Muscle of arm (tissue), 1 donor: ENCODE measurements at regions not wholly inside any gene's neighbourhood (a gene's known extent, or its start where the extent isn't known, plus 50 kb on each side); places are given as distances from the start of the nearest gene placed in this dataset.

Source experiments
- DNase-seq: peaks from one replicate; pipeline ENCODE4 v3.0.0-alpha.2; 2013

DNA sequence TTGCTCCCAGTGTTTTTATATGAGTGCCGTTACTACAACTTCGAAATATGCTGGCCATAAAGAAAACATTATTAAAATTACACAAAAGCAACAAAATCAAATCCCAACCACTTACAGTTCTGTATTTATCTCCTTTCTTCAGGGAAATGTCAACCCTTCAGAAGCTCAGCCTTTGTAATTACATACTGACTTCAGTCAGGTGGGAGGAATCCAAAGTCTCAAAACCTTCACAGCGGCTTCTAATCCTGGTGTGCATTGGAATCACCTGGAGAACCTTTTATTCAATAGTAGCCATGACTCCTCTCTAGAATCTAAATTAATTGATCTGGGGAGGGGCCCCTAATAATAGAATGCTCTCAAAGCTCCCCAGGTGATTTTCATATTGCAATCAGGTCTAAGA is 463.7 kb upstream of the ARHGEF26 start:
- DNase-seq = no peak

DNA sequence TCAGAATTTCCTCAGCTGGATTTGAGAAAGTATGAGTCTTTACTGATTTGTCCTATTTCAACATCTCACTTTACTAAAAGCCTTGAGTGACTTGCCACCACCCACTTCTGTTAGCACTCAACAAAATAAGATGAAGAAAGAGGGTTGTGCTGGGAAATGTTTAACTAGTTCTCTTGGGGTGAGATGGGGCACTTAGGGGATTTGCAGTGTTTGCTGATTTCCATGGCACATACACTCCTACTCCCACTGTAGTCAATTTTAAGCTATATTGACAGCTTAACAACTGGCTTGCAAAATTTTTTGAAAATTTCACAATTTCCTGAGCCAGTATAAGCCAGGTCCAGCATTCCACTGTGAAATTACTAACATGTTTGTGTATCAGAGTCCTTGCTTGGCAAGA is 463.1 kb upstream of the ARHGEF26 start:
- no peak for DNase-seq

DNA sequence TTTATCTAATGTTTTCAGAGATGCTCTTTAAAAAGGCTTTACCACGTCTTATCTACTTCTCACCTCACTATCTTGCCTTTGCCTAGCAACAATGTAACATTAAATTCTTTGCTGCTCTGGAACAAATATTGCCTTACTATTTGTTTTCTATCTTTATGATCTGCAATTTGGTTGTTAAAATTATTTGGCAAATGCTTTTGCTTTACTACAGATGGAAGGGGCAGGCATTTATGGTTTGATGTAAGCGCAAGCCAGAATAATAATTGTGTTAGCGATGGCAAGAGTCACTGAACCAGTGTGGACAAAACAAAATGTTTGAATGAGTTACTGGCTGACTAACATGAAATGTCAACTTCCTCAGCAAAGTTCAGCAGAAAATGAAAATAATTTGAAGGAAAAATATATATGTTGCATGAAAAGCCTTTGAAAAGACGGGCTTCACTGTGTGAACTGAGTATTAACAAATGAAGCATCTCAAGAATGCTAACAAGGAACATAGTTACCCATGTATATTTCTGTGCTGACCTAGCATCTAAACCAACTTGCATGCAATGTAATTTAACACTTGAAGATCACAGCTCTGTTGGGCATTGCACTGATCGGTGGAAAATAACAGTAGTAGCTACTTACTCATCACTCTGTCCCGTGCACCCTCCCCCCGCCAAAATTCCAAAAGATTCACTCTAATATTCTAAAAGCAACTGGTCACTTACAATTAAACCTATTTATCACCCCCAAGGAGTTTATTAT is 454.0 kb upstream of the ARHGEF26 start:
- DNase-seq = no peak

DNA sequence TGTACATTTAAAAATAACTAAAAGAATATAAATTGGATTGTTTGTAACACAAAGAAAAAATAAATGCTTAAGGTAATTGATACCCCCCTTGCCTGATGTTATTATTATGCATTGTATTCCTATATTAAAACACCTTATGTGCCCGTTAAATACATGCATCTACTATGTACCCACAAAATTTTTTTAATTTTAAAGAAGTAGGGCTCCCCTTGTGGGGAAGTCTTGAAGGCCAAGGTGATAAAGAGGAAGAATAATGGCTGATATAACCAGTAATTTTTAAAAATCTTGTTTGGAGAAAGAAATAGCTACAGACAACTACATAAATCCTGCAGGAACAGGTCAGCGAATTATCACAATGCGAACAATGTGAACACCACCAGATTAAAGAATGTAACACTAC is 451.7 kb upstream of the ARHGEF26 start:
- no peak for DNase-seq

DNA sequence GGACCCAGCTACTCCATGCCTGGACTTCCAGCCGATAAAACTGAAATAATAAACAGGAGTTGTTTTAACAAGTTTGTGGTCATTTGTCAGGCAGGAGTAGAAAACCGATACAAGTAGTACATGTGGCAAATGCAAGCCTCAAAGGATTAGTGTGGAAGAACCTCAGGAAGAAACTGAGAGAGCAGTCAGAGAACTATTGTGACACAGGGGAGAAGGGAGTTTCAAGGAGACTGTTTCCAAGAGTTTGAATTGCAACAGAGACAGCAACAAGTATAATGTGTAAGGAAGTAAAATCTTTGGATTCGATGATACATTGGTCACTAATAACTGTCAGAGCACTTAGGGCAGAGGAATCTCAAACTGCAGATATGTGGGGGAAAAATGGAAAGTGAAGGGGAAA is 450.6 kb upstream of the ARHGEF26 start:
- DNase-seq = no peak

DNA sequence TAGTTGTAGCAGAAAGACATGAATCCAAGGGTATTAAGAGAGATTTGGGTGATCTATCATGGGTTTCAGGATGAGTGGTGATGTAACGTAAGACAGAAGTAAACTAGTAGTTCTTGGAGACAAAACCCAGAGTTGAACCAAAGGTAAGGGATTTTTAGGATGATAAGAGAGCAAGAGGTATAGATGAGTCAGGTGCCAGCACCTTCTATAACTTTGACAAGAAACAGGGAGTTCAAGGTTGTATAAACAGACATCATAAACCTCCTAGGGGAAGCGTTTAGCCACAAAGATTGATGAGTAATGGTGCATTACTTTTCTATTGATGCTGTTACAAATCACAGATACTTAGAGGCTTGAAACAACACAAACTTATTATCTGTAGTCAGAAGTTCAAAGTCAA is 447.3 kb upstream of the ARHGEF26 start:
- DNase-seq = no peak

DNA sequence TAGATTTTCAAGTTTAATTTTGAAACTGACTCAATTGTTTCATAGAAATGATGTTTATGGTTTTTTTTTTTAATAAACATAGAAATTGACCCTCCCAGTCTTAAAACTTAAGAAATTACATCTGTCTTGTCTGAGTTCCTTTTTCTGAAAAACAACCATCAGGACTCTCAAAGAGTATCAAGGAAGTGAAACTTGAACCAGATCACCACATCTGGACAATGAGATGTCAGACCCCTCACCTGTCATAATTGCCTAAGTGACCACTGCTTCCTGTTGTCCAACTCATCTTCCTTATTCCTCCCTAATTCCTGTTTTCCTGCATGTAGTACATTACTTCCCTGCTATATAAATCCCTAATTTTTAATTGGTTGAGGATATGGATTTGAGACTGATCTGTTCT is 441.5 kb upstream of the ARHGEF26 start:
- DNase-seq = no peak

DNA sequence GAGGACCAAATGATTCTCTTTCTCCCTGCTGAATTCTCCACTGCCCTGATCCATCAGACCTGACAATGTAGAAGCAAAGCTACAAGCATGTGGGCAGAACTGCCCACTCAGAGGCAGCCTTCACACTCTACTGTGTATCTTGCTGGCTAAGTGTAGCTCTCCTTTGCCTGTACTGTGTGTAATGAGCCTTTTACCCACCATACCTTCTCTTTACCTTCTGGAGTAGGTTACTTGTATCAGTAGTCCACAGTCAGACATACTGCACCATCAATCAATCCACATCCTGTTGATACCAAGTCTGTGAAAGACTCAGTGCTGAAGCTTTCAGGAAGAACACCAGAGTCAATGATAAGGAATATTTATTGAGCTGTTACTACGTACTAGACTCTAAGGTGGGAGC is 440.7 kb upstream of the ARHGEF26 start:
- DNase-seq = no peak

DNA sequence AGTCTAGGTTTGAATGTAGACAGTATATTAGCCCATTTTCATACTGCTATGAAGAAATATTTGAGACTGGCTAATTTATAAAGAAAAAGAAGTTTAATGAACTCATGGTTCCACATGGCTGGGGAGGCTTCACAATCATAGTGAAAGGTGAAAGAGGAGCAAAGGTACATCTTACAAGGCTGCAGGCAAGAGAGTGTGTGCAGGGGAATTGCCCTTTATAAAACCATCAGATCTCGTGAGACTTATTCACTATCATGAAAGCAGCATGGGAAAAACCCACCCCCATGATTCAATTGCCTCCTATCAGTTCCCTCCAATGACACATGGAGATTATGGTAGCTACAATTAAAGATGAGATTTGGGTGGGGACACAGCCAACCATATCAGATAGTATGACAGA is 440.1 kb upstream of the ARHGEF26 start:
- no peak for DNase-seq

DNA sequence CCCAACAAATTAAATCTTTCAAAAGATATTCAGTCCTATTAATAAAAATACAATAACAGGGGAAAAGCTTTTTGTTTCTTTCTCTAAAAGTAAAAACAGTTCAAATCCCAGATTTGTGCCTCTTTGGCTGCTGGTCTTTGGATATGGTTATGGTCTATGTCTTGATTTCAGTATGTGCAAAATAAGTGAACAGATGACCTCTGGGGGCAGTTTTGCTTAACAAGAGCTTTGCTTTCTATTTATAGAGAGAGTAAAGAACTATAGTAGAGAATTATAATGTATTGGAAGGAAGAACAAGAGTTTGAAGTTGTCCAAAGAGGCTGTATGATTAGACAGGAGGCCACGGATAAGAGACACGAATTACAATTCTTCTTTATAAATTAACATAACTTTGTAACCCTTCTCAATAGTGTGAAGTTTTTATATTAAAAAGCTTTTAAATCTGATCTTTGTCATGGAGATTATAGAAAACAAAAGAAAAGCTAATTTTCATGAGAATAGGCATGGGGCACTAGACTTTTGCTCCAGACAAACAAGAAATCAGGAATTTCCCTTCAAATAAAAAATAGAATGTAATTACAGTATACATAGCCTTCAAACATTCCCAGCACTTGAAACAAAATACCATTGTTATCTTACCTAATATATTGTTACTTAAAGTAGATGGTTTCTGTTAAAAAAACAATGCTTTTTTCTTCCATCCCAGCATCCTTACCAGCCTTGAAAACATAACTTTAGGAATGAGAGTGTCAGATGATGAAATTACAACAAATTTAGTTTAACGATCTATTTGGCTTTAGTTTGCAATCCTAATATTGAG is 432.7 kb upstream of the ARHGEF26 start:
- DNase-seq = no peak

DNA sequence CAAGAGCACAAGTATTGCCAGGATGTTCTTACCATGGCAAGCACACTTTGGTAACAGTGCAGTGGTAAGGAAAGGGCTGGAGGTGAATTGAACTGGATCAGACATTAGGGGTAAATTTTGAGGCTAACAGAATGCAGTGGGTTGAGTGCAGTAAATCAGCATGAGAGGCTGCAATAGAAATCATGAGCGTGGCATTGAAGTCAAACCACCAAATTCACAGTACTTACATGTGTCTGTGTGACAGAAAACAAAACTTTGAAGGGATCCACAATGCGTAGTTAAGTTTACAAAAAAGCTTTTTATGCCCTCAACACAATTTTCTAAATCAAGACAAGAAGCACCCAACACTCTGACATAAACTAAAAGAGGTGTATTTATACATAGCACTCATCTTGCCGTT is 428.0 kb upstream of the ARHGEF26 start:
- no peak for DNase-seq

DNA sequence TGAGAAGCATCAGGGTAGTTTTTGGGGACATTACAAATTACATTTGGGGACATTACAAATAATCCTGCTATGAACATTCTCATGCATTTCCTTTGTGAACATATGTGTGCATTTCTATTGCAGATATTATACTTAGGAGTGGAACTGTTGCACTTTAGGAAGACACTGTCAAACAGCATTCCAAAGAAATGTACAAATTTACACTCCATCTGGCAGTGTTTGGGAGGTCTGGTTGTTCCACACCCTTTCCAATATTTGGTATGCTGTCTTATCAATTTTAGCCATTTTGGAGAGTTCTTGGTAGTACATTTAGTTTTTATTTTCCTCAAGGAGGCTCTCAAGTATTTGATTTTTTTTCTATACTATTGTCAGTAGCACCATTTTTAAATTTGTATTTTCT is 419.1 kb upstream of the ARHGEF26 start:
- DNase-seq = no peak

DNA sequence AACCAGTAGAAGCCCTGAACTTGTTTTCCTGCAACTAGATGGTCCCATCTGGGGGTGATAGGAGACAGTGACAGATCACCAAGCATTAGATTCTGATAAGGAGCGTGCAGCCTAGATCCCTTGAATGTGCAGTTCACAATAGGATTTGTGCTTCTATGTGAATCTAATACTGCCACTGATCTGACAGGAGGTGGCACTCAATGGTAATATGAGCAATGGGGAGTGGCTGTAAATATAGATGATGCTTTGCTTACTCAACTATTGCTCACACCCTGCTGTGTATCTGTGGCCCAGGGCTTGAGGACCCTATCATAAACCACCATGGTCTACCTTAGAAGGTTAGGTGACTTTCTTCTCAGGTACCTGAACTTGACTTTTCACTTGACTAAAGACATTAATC is 417.1 kb upstream of the ARHGEF26 start:
- DNase-seq = no peak

DNA sequence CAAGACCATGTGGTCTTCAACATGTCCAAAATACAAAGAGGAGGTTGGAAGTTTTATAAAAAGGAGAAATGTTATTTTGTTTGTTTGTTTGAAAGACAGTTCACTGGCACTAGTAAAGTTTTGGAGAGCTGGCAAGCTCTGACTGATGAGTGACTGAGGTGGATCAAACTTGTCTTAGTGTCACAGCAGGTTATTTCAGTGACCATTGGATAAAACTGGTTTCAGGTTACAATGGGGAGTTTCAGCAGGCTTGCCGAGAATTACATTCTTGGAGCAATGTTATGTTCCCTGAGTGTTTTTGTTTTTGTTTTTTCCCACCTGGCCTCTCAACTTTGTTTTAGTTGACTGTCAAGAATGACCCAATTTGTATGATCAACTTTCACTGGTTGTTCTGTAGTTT is 414.5 kb upstream of the ARHGEF26 start:
- DNase-seq = no peak

DNA sequence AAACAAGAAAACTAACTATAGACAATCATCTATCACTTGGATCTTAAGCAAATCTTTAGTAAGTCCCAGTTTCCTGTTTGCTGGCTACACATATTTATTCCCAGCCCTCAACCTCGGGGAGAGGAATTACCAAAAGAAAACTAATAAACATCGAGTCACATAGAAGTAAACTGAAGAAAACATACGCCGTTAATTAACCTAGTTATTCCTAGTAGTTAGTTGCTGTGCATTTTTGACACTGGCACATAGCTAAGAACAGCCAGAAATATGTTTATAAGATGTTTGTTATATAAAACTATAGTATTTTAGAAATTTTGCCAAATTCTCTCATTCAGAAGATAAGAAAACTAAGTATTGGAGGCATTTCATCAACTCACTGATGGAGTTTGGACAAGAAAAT is 407.2 kb upstream of the ARHGEF26 start:
- DNase-seq = no peak

DNA sequence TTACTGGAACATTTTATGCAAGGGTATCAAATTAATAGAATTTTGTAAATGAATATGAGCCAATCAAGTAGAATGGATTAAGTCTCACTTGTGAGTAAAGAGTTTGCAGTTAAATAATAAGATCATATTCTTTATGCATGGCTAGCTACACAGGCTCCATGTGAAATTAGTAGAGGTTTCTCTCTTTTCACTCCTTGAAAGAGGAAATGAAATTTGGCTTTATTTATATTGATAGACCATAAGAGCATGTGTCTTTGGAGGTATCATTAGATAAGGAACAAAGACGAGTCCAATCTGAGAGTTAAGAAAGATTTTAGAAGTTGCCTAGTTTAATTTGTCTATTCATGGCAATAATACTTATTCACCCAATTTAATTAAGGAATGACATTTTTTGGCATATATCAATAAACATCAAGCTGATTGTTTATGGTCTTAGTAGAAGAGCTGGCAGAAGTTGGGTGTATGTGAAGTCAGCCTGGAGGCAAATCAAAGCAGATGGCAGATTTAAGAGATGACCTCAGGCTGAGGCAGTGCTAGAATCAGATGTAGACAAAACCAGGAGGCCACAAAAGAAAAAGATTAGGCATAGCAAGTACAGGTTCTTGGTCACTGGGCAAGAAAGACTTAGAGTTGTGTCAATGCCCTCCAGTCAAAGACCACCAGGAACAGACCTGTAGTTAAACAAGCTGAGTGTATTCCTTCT is 406.5 kb upstream of the ARHGEF26 start:
- no peak for DNase-seq

DNA sequence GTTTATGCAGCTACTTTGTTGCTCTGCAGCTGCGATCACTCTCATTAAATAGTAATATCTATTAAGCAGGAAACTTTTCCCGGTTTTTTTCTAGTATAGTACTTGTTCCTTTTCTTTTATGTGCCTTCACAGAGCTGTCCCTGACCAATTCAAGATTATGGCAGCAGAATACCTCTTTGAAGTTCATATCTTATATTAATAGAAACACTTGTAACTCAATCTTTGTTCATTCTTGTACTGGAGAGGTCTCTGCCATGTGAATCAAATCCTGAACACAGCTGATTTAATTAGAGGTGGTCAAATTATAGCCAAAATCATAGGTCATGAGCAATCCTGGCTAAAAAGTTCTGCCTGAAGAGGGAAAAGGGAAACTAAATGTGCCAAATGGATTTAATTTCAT is 399.0 kb upstream of the ARHGEF26 start:
- no peak for DNase-seq

DNA sequence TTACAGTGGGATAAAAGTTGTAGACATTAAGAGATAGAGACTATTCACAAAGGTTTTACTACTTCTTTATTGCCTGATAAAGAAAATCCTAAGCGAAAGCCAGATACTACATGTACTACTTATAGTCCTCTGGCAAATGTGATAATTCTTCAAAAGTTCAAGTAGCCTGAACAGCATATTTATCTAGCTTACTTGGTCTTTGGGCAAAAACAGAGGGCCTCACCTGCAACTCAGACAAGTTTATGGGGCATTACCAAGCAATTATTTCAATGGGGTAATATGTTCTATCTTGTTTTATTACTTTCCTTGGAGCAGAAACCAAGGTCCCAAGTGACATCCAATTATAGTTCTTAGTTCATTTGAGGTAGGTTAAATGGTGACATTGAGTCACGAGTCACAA is 390.1 kb upstream of the ARHGEF26 start:
- DNase-seq = no peak

DNA sequence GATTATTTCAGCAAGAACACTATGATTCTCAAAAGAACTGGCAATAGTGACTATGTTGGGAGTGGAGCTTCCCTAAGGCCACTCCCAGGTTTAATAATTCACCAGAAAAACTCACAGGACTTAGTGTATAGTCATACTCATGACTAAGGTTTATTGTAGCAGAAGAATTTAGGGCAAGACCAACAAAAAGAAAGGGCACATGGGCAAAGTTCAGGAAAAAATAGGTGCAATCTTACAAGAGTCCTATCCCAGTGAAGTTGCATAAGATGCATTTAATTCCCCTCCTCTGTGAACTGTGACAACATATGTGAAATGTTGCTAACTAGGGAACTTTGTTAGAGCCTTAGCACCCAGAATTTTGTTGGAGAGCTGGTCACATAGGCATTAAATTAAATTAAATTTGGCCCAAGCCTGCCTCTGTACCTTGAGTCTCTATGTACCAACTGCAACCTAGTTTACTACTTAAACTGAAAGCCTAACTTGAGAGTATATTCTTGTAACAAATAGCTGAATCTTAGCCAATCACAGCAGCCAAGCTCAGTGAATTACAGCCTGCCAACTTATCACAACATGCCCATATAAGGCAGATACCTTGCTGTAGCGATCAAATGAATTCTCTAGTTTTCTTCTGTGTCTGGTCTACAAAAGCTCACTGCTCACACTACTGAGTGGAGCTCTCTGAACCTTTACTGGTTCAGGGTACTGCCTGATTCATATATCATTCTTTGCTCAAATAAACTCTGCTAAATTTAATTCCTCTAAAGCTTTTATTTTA is 386.2 kb upstream of the ARHGEF26 start:
- DNase-seq = no peak

DNA sequence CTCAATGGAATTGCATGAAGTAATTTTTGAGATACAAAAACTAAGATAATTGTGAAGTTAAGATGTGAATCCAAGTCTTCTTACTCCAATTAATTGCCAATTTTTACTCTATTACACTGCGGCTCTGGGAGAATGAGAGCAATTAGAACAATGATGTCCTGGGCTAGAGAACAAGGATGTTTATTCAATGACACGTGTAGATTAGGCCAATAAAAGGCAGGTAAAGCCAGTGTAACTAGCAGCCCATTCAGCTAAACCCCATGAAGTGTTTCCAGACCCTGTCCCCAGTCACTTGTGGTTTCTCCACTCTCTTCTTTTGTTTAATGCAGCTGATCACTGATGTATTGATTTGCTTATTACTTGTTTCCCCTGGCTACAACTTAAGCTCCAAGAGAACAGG is 381.1 kb upstream of the ARHGEF26 start:
- DNase-seq = no peak

DNA sequence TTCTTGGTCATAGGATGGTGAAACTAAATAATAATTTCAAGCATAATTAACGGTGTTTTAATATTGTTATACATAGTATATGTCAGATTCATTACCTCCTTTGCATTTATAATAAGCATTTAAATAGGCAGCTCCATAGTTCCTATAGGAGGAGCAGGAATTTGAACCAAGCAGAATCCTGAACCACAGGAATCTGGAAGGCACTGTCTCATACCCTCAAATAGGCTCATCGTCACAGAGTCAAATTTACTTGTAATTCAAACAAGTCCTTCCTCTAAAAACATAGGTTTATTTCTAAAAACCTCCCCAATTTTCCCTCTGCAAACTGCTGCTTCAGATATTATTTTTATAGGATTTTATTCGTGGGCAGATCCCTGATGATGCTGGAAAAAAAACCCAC is 376.3 kb upstream of the ARHGEF26 start:
- no peak for DNase-seq

DNA sequence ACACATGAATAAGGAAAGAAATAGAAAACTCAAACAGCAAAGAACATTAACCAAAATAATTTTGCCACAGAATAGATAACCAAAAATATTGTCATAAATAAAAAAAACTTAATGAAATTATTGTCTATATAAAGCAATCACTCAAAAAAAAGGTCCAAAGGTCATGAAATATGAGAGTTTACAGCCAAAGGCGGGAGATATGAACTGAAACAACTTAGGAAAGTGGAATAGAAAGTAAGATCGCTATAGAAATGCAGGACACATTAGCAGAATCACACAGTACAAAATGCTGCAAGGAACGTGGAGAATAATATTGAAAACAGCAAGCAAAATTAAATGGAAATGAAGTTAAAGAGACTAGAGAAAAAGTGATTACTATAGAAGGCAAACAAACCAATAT is 375.0 kb upstream of the ARHGEF26 start:
- DNase-seq = no peak
